GM23338 (cell line): ENCODE measurements at regions not wholly inside any gene's neighbourhood (a gene's known extent, or its start where the extent isn't known, plus 50 kb on each side); places are given as distances from the start of the nearest gene placed in this dataset.

Experiments
- CTCF ChIP-seq, 2 experiments: fragments of 200-600 bp in 1 of 2; sonication (generic) in 1 of 2; conservative IDR thresholded peaks; 2 replicates each; pipeline versions ENCODE4 v1.5.1 to v1.6.1; 2016 to 2017; ENCODE audit warnings: antibody characterized with exemption in 2 of 2, low read depth in 2 of 2, mild to moderate bottlenecking in 2 of 2, moderate library complexity in 1 of 2
- EZH2 ChIP-seq: fragments of 200-600 bp; sonication (generic); IDR thresholded peaks from one replicate; pipeline ENCODE4 v1.8.0; 2017; ENCODE audit warnings: antibody characterized with exemption, mild to moderate bottlenecking, low read depth; ENCODE audit not compliant: unreplicated experiment
- EZH2phosphoT487 ChIP-seq: fragments of 200-600 bp; sonication (generic); IDR thresholded peaks from one replicate; pipeline ENCODE4 v1.8.1; 2018; ENCODE audit warnings: antibody characterized with exemption; ENCODE audit not compliant: unreplicated experiment
- POLR2AphosphoS5 ChIP-seq: IDR thresholded peaks from 2 replicates; pipeline ENCODE4 v1.6.1; 2016; ENCODE audit warnings: antibody characterized with exemption, low read depth

- TF ChIP-seq EZH2phosphoT487 (no peak), POLR2AphosphoS5 (no peak), EZH2 (no peak), CTCF (conservative IDR thresholded peaks at IDR 0.05; ENCODE audit: low read depth in 2 of 2) (no peak)
Measured at GRCh38 chr4:121246698-121247097, 82.6 kb upstream of the TNIP3 start.
